OCI-LY3 (cell line): ENCODE measurements at regions not wholly inside any gene's neighbourhood (a gene's known extent, or its start where the extent isn't known, plus 50 kb on each side); places are given as distances from the start of the nearest gene placed in this dataset.

Experiments used
- H2AFZ ChIP-seq: fragments of 200-600, 300-600 bp; shearing (Covaris generic); 2 replicates; pipeline ENCODE4 v1.6.0; 2014; ENCODE audit warnings: antibody characterized with exemption, low read depth, low read length
- H3K27ac ChIP-seq: fragments of 200-600, 300-600 bp; sonication (generic); 2 replicates; pipeline ENCODE4 v1.5.1; 2014; ENCODE audit warnings: mild to moderate bottlenecking, low read length, moderate library complexity, mixed read lengths
- H3K27me3 ChIP-seq: fragments of 200-600, 300-600 bp; sonication (generic); 2 replicates; pipeline ENCODE4 v1.6.1; 2014; ENCODE audit warnings: low read depth, low read length, mixed read lengths
- H3K36me3 ChIP-seq: fragments of 200-600, 300-600 bp; sonication (generic); replicated peaks from 2 replicates; pipeline ENCODE3; 2014; ENCODE audit warnings: low read depth, low read length, mixed read lengths
- H3K4me1 ChIP-seq: fragments of 300-600, 200-600 bp; sonication (generic); 2 replicates; pipeline ENCODE4 v1.6.1; 2014; ENCODE audit warnings: low read length, mixed read lengths
- H3K4me2 ChIP-seq: fragments of 200-600, 300-600 bp; sonication (generic); 2 replicates; pipeline ENCODE4 v1.6.1; 2014; ENCODE audit warnings: low read length, mixed read lengths
- H3K4me3 ChIP-seq: fragments of 300-600, 200-600 bp; sonication (generic); 2 replicates; pipeline ENCODE4 v1.5.1; 2014; ENCODE audit warnings: antibody characterized with exemption, mild to moderate bottlenecking, low read length, moderate library complexity
- H3K79me2 ChIP-seq: fragments of 300-600, 200-600 bp; shearing (Covaris generic); 2 replicates; pipeline ENCODE4 v1.6.1; 2014; ENCODE audit warnings: mild to moderate bottlenecking, low read length, mixed read lengths
- H3K9ac ChIP-seq: fragments of 300-600, 200-600 bp; shearing (Covaris generic); 2 replicates; pipeline ENCODE4 v1.6.0; 2014; ENCODE audit warnings: mild to moderate bottlenecking, low read length, moderate library complexity
- H3K9me3 ChIP-seq: fragments of 200-600, 300-600 bp; shearing (Covaris generic); 2 replicates; pipeline ENCODE4 v1.6.1; 2014; ENCODE audit warnings: low read length, mixed read lengths; ENCODE audit not compliant: insufficient read depth
- H4K20me1 ChIP-seq: fragments of 200-600, 300-600 bp; sonication (generic); 2 replicates; pipeline ENCODE4 v1.6.1; 2016; ENCODE audit warnings: low read length, mixed read lengths; ENCODE audit not compliant: insufficient read depth
- EZH2phosphoT487 ChIP-seq: fragments of 200-600 bp; shearing (Covaris generic); IDR thresholded peaks from 2 replicates; pipeline ENCODE4 v1.6.1; 2018; ENCODE audit warnings: antibody characterized with exemption, mixed run types, low read depth
- TF ChIP-seq, protein P1 (sequence below): fragments of 200-600, 300-600 bp; sonication (generic); IDR thresholded peaks from 2 replicates; pipeline ENCODE4 v1.5.1; 2014; ENCODE audit warnings: antibody characterized with exemption, low read length, low read depth

DNA sequence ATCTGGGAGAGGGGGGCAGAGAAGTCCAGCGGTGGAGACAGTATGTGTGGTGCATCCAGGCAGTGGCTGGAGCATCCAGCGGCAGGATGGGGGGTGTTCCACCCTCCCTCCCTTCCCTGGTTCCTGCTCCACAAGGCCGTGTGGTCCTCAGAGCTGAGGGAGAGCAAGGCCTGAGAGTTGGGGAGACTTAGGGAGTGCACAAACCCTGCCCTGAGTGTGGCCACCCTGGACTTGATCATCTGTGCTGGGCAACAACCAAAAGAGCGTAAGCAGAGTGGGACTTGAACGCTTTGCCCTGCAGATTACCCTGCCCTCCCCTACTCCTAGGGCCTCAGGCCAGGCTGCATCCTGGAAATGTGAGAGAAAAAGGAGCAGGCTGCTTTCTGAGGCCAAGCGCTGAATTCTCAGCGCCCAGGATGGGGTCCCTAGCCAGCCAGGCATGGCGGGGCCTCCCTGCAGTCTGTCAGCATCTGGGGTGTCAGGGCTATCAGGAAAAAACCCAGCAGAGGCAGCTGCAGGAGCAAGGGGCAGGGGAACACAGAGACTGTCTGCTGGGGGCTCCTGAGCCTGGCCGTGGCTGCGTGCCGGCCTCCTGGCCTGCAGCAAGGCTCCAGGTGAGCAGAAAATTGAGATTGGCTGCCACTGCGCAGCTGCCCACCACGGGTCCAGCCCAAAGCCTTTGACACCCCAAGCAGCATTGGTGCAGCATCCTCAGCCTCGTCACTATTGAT is 266.2 kb downstream of the NPHP4 start:
- no peak overlapping the region for H3K9ac ChIP-seq
- H3K36me3 ChIP-seq: no peaks in the 10 kb centered on the region
- H4K20me1 ChIP-seq: no peaks in the 10 kb centered on the region
- no peaks in the 10 kb centered on the region for H3K9me3 ChIP-seq
- H3K27me3 ChIP-seq: peaks cover 6% of the 10 kb centered on the region; the same call in 1 of the 2 replicates
- H3K79me2 ChIP-seq: no peaks in the 10 kb centered on the region
- TF ChIP-seq EZH2phosphoT487: no peak
- TF ChIP-seq, protein P1, sequence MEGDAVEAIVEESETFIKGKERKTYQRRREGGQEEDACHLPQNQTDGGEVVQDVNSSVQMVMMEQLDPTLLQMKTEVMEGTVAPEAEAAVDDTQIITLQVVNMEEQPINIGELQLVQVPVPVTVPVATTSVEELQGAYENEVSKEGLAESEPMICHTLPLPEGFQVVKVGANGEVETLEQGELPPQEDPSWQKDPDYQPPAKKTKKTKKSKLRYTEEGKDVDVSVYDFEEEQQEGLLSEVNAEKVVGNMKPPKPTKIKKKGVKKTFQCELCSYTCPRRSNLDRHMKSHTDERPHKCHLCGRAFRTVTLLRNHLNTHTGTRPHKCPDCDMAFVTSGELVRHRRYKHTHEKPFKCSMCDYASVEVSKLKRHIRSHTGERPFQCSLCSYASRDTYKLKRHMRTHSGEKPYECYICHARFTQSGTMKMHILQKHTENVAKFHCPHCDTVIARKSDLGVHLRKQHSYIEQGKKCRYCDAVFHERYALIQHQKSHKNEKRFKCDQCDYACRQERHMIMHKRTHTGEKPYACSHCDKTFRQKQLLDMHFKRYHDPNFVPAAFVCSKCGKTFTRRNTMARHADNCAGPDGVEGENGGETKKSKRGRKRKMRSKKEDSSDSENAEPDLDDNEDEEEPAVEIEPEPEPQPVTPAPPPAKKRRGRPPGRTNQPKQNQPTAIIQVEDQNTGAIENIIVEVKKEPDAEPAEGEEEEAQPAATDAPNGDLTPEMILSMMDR: no peak
- no peak overlapping the region for H2AFZ ChIP-seq
- H3K4me3 ChIP-seq: no peak overlapping the region
- no peak overlapping the region for H3K4me2 ChIP-seq
- no peak overlapping the region for H3K27ac ChIP-seq
- no peaks in the 10 kb centered on the region for H3K4me1 ChIP-seq

DNA sequence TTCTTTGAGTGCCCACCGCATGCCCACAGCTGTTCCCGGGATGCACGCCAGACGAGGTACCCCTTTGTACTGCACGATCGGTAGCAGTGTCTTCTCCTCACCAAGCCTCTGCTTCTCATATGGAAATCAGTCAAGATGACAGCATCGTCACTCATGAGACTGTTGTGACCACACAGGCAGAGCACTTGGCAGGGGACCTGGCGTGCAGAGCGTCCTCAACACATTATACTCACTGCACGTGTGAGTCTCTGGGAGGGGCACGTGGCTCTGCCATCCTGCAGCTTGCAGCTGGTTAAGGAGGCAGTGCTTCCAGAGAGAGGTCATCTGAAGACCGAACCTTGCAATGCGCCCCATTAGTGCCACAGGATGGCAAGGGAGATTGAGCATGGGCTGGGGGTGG is 266.8 kb downstream of the NPHP4 start:
- H3K79me2 ChIP-seq: no peaks in the 10 kb centered on the region
- no peak overlapping the region for H3K4me2 ChIP-seq
- H3K4me3 ChIP-seq: no peak overlapping the region
- no peaks in the 10 kb centered on the region for H3K4me1 ChIP-seq
- H3K9me3 ChIP-seq: no peaks in the 10 kb centered on the region
- H3K27me3 ChIP-seq: peaks cover 6% of the 10 kb centered on the region; the same call in 1 of the 2 replicates
- H2AFZ ChIP-seq: no peak overlapping the region
- no peaks in the 10 kb centered on the region for H4K20me1 ChIP-seq
- no peaks in the 10 kb centered on the region for H3K36me3 ChIP-seq
- TF ChIP-seq EZH2phosphoT487: no peak
- TF ChIP-seq, protein P1: no peak
- no peak overlapping the region for H3K9ac ChIP-seq
- no peak overlapping the region for H3K27ac ChIP-seq

DNA sequence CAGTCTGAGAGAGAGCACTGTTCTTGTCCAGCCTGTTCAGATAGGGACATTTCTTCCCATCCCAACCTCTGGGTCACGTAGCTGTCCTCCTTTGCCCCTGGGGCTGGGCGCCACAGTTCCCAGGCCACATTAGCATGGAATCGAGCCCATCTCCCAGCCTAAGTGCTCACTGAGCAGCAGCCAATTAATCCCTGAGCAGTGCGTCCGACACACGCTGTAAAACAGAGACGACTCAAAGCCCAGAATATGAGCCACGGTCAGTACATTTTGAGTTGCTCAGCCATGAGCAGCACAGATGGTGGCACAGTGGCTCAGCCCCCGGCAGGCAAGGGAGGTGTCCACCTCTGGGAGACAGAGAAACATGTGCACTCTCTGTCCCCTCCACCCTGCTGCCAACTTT is 267.4 kb downstream of the NPHP4 start:
- Histone ChIP-seq H3K4me3 (no peak overlapping the region), H3K4me2 (no peak overlapping the region), H3K79me2 (no peaks in the 10 kb centered on the region), H3K36me3 (no peaks in the 10 kb centered on the region), H3K27me3 (peaks cover 6% of the 10 kb centered on the region; the same call in 1 of the 2 replicates), H3K4me1 (no peaks in the 10 kb centered on the region), H3K27ac (no peak overlapping the region), H3K9me3 (no peaks in the 10 kb centered on the region), H3K9ac (no peak overlapping the region), H2AFZ (no peak overlapping the region), H4K20me1 (no peaks in the 10 kb centered on the region)
- TF ChIP-seq EZH2phosphoT487: no peak
- TF ChIP-seq, protein P1: no peak

DNA sequence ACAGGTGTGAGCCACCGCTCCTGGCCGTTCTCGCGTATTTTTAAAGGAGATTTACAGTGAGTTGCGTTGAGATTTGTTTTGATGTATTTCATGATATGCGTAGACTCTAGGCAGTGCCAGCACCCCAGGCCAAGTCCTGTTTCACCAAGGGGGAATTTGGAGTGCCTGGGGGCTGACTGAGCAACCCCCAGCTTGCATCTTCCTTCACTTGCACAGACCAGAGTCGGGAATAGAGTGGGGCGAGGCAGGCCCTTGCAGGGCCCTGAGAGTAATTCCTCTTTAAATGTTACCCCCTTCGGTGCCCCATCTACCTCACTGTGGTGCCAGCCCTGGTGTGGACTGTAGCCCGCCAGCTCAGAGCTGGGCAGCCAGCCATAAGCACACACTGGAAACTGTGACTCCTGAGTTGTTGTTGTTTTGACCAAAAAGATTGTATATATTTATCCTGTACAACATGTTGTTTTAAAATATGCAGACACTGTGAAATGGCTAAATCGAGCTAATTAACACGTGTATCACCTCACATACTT is 269.5 kb downstream of the NPHP4 start:
- no peak overlapping the region for H3K4me2 ChIP-seq
- H3K4me3 ChIP-seq: no peak overlapping the region
- no peak overlapping the region for H2AFZ ChIP-seq
- H3K9ac ChIP-seq: no peak overlapping the region
- H3K79me2 ChIP-seq: no peaks in the 10 kb centered on the region
- H3K9me3 ChIP-seq: no peaks in the 10 kb centered on the region
- H3K4me1 ChIP-seq: no peaks in the 10 kb centered on the region
- no peak for TF ChIP-seq EZH2phosphoT487
- TF ChIP-seq, protein P1: no peak
- no peaks in the 10 kb centered on the region for H4K20me1 ChIP-seq
- H3K36me3 ChIP-seq: no peaks in the 10 kb centered on the region
- no peaks in the 10 kb centered on the region; the same call in 1 of the 2 replicates for H3K27me3 ChIP-seq
- no peak overlapping the region for H3K27ac ChIP-seq
